Heart left ventricle (tissue), 16 donors: ENCODE measurements at regions not wholly inside any gene's neighbourhood (a gene's known extent, or its start where the extent isn't known, plus 50 kb on each side); places are given as distances from the start of the nearest gene placed in this dataset.
A peak's percentile ranks its signal among the peaks of the same experiment; 100 is the strongest.

Source experiments
- ATAC-seq, 4 donors: fragments of 200-7000 bp; cut with Tn5 transposase; one replicate each; pipeline ENCODE4 v1.9.1; 2020 to 2022; ENCODE audit warnings: moderate library complexity in 4 of 4, mild to moderate bottlenecking in 3 of 4, moderate number of reproducible peaks in 1 of 4
- DNase-seq, 5 donors: peaks; one replicate each; pipeline ENCODE4 v3.0.0-alpha.2; 2020
- H3K27ac ChIP-seq, 12 donors: fragments of 200-600 bp; sonication (generic) in 4 of 12; one replicate each; pipeline versions ENCODE4 v1.5.0 to v1.8.0; 2016 to 2022; ENCODE audit warnings: mild to moderate bottlenecking in 2 of 12
- H3K27me3 ChIP-seq, 9 donors: fragments of 200-600 bp; sonication (generic) in 2 of 9; one replicate each; pipeline versions ENCODE4 v1.5.1 to v1.8.0; 2016 to 2022; ENCODE audit warnings: mild to moderate bottlenecking in 3 of 9
- H3K36me3 ChIP-seq, 9 donors: fragments of 200-600 bp; sonication (generic) in 2 of 9; one replicate each; pipeline versions ENCODE4 v1.5.0 to v1.8.0; 2018 to 2022; ENCODE audit warnings: mild to moderate bottlenecking in 2 of 9
- H3K4me1 ChIP-seq, 12 donors: fragments of 200-600 bp; sonication (generic) in 4 of 12; one replicate each; pipeline versions ENCODE4 v1.5.0 to v1.8.0; 2016 to 2022; ENCODE audit warnings: mild to moderate bottlenecking in 3 of 12
- H3K4me3 ChIP-seq, 12 donors: fragments of 200-600 bp; sonication (generic) in 4 of 12; one replicate each; pipeline versions ENCODE4 v1.5.0 to v1.8.0; 2017 to 2022; ENCODE audit warnings: mild to moderate bottlenecking in 9 of 12, moderate library complexity in 4 of 12
- H3K9me3 ChIP-seq, 12 donors: fragments of 200-600 bp; sonication (generic) in 4 of 12; one replicate each; pipeline versions ENCODE4 v1.5.0 to v1.8.0; 2016 to 2022; ENCODE audit warnings: mild to moderate bottlenecking in 1 of 12
- POLR2A ChIP-seq, 2 donors: fragments of 450-650 bp; IDR thresholded peaks; one replicate each; pipeline ENCODE4 v1.6.1; 2017; ENCODE audit warnings: antibody characterized with exemption in 2 of 2, mild to moderate bottlenecking in 2 of 2, moderate library complexity in 2 of 2
- WGBS, 4 donors: extraction: QIAGEN DNeasy Blood & Tissue Kit in 2 of 4; methylation state at CpG; one replicate each; pipeline versions ENCODE4 v1.1.5 to v1.1.7; 2013 to 2018; 5-methylcytosine and 5-hydroxymethylcytosine counted together
- intact Hi-C, 10 donors: fragments of 100-400 bp; cut with DNase I; formaldehyde crosslinking; loops; one replicate each; pipeline versions ENCODE4 v1.11.1 to v1.14.2; 2022
- TF ChIP-seq, protein P1 (sequence below), 12 donors: fragments of 200-600 bp; sonication (generic) in 4 of 12; IDR thresholded peaks; one replicate each; pipeline versions ENCODE4 v1.5.0 to v1.8.0; 2018 to 2022; ENCODE audit warnings: antibody characterized with exemption in 12 of 12, mild to moderate bottlenecking in 5 of 12
- donor health status: ischemic (EF 13 %, LVEDD 7.1; RV severe dilation, severe dysfunction).
- donor health status: healthy with polysubstance abuse.
- donor health status: DM: no; HTN: yes; CAD: no.
- donor health status: DM: no; HTN: no; CAD: no.
- donor health status: ischemic (EF 25% LVEDD 6.9; RV normal size, moderate dysfunction).
- donor health status: ischemic (EF 25% LVEDD 5.7; RV mildly dilated, moderate dysfunction).
- donor health status: healthy.
- donor health status: DM: yes; HTN: yes; CAD: no.
- donor health status: ischemic (EF 35%, LVEDD 5.7; RV mildly dilated, moderate dysfunction).
- donor health status: nonischemic (EF 11% LVEDD 7.7; RV severe dilation, severe dysfunction).
- donor health status: DM: yes; HTN: yes; CAD: no.
- donor health status: PGD.
- donor health status: ischemic (EF 29% LVEDD 5.4; RV normal size, mild dysfunction).
- donor health status: nonischemic (EF 23%, LVEDD 6.1; RV moderate dilation, normal function).

GRCh38 chr5:143955141-143955540 lies 143.2 kb downstream of the HMHB1 start:
- TF ChIP-seq, protein P1, sequence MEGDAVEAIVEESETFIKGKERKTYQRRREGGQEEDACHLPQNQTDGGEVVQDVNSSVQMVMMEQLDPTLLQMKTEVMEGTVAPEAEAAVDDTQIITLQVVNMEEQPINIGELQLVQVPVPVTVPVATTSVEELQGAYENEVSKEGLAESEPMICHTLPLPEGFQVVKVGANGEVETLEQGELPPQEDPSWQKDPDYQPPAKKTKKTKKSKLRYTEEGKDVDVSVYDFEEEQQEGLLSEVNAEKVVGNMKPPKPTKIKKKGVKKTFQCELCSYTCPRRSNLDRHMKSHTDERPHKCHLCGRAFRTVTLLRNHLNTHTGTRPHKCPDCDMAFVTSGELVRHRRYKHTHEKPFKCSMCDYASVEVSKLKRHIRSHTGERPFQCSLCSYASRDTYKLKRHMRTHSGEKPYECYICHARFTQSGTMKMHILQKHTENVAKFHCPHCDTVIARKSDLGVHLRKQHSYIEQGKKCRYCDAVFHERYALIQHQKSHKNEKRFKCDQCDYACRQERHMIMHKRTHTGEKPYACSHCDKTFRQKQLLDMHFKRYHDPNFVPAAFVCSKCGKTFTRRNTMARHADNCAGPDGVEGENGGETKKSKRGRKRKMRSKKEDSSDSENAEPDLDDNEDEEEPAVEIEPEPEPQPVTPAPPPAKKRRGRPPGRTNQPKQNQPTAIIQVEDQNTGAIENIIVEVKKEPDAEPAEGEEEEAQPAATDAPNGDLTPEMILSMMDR (IDR thresholded peaks at IDR 0.05) = no peak
- TF ChIP-seq POLR2A (IDR thresholded peaks at IDR 0.05) = no peak
- intact Hi-C loops = no loop called here
- H3K9me3 ChIP-seq = no peaks in the 10 kb centered on the region
- 60 to 76% (median 61%) methylated on average over 2 of the region's 2 CpGs for WGBS, 4 donors
- no peaks in the 10 kb centered on the region for H3K36me3 ChIP-seq
- no peaks in the 10 kb centered on the region for H3K27me3 ChIP-seq
- peak in 3 of 5 donors; percentile 34 to 46 (median 41) for DNase-seq
- H3K27ac ChIP-seq = peak overlapping the region in 5 of 12 donors; percentile 6 to 66 (median 36)
- H3K4me3 ChIP-seq = no peak overlapping the region
- peaks cover 0 to 10% (median 0%) of the 10 kb centered on the region in 12 donors for H3K4me1 ChIP-seq
- peak; percentile 51 to 89 (median 75) for ATAC-seq

- H3K27ac ChIP-seq = no peak overlapping the region
- 83 to 96% (median 85%) methylated on average over 1 of the region's 1 CpG for WGBS, 4 donors
- peaks cover 0 to 10% (median 0%) of the 10 kb centered on the region in 12 donors for H3K4me1 ChIP-seq
- intact Hi-C loops = no loop called here
- TF ChIP-seq, protein P1 (IDR thresholded peaks at IDR 0.05) = peak in 2 of 12 donors; percentile 12 to 14
- TF ChIP-seq POLR2A (IDR thresholded peaks at IDR 0.05) = no peak
- no peak overlapping the region for H3K4me3 ChIP-seq
- ATAC-seq = no peak
- H3K27me3 ChIP-seq = no peaks in the 10 kb centered on the region
- no peaks in the 10 kb centered on the region for H3K36me3 ChIP-seq
- H3K9me3 ChIP-seq = no peaks in the 10 kb centered on the region
- no peak for DNase-seq
Observed at GRCh38 chr5:143957455-143957854, 145.5 kb downstream of the HMHB1 start.

DNA sequence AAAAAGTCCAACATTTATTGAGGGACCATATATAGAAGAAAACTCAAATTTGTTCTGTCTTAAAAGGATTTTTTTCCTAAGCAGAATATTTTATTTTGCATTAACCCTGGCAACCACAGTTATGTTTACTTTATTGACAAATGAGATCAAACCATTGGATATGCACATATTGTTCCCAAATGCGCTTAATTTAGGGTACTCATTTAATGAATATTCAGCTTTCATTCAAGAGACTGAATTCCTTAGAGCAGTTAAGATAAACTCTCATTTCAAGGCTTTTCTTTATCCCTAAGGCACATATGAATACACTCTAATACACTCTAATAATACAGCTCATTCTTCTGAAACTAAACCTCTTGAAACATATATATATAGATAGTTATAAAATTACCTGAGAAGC lies 150.2 kb downstream of the HMHB1 start:
- H3K9me3 ChIP-seq = no peaks in the 10 kb centered on the region
- no peak overlapping the region for H3K4me3 ChIP-seq
- no peaks in the 10 kb centered on the region for H3K4me1 ChIP-seq
- ATAC-seq (no peak), DNase-seq (no peak)
- no peak overlapping the region for H3K27ac ChIP-seq
- intact Hi-C loops = loop anchor here in 1 of 10 donors (10.0 kb wide), 1 partner anchor 127 kb away; no protein-coding TSS in a partner anchor
- no peaks in the 10 kb centered on the region for H3K27me3 ChIP-seq
- WGBS, 4 donors = 95 to 98% (median 96%) methylated on average over 1 of the region's 1 CpG
- H3K36me3 ChIP-seq = no peaks in the 10 kb centered on the region
- TF ChIP-seq POLR2A (IDR thresholded peaks at IDR 0.05) = no peak
- TF ChIP-seq, protein P1 (IDR thresholded peaks at IDR 0.05) = no peak

GRCh38 chr5:143964919-143965318 lies 153.0 kb downstream of the HMHB1 start:
- H3K36me3 ChIP-seq = no peaks in the 10 kb centered on the region
- 82 to 98% (median 96%) methylated on average over 3 of the region's 3 CpGs for WGBS, 4 donors
- TF ChIP-seq POLR2A (IDR thresholded peaks at IDR 0.05) = no peak
- TF ChIP-seq, protein P1 (IDR thresholded peaks at IDR 0.05) = no peak
- intact Hi-C loops = loop anchor here in 1 of 10 donors (10.0 kb wide), 1 partner anchor 130 kb away; no protein-coding TSS in a partner anchor
- DNase-seq (no peak), ATAC-seq (no peak)
- H3K9me3 ChIP-seq = no peaks in the 10 kb centered on the region
- no peak overlapping the region for H3K27ac ChIP-seq
- no peaks in the 10 kb centered on the region for H3K4me1 ChIP-seq
- no peak overlapping the region for H3K4me3 ChIP-seq
- no peaks in the 10 kb centered on the region for H3K27me3 ChIP-seq
